Fibroblast of mammary gland (primary cell): ENCODE measurements at regions not wholly inside any gene's neighbourhood (a gene's known extent, or its start where the extent isn't known, plus 50 kb on each side); places are given as distances from the start of the nearest gene placed in this dataset.

Experiments used
- DNase-seq: peaks from one replicate; pipeline ENCODE4 v3.0.0-alpha.2; 2010; ENCODE audit warnings: low read depth
- H3K4me3 ChIP-seq: 2 replicates; pipeline ENCODE4 v1.5.1; 2011; ENCODE audit warnings: low read depth, mild to moderate bottlenecking, low read length, moderate library complexity; ENCODE audit not compliant: control insufficient read depth
- TF ChIP-seq, protein P1 (sequence below): conservative IDR thresholded peaks from 2 replicates; pipeline ENCODE4 v1.5.1; 2011; ENCODE audit warnings: low read depth, low read length, inconsistent platforms; ENCODE audit not compliant: control insufficient read depth, insufficient read depth

DNA sequence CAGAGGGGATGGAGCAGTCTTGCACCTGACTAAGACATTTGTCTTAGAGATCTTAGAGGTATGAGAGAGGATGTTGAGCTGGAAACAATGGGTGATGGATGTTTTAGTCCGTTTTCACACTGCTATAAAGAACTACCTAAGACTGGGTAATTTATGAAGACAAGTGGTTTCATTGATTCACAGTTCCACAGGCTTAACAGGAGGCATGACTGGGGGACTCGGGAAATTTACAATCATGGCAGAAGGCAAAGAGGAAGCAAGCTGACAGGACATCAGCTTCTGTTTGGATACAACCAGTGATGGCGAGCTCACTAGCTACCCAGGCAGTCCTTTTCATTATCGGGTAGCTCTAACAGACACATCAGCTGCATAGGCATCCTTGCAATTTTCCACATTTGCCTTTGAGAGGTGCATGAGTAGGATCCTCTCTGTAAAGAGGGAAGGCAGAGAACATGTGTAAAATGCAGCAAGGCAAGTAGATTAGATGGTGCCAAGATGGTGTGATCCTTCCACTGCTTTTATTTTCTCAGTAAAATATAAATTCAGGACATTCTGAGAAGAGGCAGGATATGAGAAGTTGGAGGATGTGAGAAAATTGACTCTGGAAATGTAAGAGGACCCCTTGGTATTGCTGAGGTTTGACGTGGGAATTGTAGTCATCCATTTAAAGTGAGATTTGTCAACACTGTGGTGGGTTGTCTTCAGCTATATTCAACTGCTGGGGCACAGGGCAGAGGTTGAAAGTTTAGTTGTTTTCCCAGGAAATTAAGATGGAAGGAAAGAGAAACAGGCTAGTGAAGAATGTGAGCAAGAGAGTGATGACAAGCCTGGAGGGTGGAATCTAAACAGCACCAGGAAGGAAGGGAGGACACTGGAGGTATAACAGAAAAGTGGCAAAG, 1140.0 kb upstream of the AUTS2 start:
- TF ChIP-seq, protein P1, sequence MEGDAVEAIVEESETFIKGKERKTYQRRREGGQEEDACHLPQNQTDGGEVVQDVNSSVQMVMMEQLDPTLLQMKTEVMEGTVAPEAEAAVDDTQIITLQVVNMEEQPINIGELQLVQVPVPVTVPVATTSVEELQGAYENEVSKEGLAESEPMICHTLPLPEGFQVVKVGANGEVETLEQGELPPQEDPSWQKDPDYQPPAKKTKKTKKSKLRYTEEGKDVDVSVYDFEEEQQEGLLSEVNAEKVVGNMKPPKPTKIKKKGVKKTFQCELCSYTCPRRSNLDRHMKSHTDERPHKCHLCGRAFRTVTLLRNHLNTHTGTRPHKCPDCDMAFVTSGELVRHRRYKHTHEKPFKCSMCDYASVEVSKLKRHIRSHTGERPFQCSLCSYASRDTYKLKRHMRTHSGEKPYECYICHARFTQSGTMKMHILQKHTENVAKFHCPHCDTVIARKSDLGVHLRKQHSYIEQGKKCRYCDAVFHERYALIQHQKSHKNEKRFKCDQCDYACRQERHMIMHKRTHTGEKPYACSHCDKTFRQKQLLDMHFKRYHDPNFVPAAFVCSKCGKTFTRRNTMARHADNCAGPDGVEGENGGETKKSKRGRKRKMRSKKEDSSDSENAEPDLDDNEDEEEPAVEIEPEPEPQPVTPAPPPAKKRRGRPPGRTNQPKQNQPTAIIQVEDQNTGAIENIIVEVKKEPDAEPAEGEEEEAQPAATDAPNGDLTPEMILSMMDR, result no peak
- no peak for DNase-seq
- no peak overlapping the region for H3K4me3 ChIP-seq

DNA sequence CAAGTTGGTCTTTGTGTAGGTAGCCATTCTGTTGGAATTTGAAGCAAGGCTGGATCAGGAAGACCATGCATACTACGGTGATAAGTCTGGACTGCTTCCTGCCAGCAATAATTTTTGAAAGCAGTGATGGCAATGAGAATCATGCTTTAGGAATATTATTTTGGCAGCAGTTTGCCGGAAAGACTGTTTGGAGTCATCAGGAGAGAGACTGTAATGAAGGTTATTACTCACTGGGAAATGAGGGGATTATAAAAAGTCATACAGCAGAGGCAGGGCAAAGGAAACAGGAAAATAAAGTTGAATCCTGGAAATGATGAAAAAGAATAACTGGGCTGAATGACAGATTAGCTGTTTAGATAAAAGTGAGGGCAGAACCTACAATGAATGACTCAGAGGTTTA, 1136.8 kb upstream of the AUTS2 start:
- TF ChIP-seq, protein P1, result no peak
- DNase-seq, result no peak
- no peak overlapping the region for H3K4me3 ChIP-seq

DNA sequence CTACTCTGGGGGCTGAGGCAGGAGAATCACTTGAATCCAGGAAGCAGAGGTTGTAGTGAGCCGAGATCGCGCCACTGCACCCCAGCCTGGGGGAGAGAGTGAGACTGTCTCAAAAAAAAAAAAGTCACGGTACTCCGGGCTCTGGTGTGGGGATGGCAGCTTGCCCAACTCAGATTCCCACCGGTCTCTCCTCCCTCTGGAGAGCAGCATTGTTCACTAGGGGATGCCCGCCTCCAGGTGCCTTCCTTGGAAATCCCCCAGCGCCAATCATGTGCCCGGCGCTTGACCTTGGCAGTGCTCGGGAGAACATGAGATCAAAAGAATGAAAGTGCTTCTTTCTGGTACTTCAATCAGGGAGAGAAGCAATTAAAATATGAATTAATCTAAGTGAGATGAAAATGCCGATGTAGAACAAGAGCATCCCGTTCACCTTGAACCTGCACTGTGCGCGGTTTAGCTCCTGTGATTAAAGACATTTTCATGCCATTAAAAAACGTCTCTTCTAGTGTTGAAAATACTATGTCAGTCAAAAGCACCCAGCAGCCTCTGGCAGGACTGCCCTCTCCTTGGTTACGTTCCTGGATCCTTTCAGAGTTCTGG, 1127.3 kb upstream of the AUTS2 start:
- DNase-seq, result no peak
- no peak overlapping the region for H3K4me3 ChIP-seq
- TF ChIP-seq, protein P1, result no peak

DNA sequence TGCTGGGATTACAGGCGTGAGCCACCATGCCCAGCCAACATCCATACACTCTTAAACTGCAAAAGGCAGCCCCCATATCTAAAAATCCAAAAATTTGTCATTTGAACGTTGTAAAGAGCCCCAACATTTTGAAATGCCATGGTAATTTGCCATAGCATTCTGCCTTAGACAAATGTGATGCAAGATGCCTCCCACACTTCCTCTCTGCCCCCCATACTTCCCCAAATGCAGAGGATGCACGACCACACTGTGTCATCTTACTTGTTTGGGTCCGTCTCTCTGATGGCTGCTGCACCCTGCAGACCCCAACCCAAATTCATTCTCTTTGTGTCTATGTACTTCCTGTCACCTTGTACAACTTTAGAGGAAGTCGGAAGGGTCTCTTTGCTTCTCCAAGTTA, 1125.6 kb upstream of the AUTS2 start:
- H3K4me3 ChIP-seq, result no peak overlapping the region
- TF ChIP-seq, protein P1, result no peak
- no peak for DNase-seq

DNA sequence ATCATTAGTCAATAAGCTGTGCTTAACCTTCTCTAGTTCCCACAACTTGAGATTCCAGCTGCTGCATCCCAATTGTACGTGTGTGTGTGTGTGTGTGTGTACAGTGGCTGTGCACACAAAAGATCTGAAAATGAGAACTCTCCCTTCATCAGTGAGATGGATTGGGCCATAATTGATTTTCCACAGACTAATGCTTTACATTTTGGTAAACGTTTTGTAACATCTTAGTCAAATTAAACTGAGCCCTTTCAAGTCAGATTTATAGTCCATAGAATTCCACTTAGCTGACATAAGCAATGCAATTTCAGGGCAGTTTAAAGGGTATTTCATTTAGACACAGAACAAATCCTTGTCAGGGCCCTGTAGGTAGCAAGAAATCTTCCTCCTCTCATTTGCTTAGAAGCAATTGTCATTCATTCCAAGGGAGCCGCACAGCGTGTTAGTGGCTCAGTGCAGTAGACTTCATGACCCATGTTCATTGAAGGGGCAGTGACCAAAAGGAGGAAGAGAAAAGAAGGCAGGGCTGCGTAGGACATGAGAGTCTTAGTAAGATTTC, 1123.5 kb upstream of the AUTS2 start:
- TF ChIP-seq, protein P1, result no peak
- no peak for DNase-seq

DNA sequence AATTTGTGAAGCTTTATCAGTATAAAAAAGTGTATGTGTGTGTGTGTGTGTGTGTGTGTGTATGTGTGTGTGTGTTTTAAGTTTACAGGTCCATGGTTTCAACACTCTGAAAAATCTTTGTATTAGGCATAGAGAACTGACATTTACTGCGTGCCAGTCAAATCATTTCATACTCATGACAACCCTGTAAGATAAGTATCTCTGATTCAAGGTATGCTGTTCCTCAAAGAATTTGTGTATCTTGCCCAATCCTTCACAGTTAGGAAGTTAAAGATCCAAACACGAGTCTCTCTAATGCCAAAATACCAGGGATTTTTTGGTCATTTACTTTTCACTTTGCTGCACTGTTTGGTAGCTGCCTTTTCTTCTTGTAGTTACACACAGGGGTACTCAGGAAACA, 1121.3 kb upstream of the AUTS2 start:
- no peak overlapping the region for H3K4me3 ChIP-seq
- DNase-seq, result no peak
- TF ChIP-seq, protein P1, result no peak

More for the DNA sequence above, 1123.5 kb upstream of the AUTS2 start:
- no peak overlapping the region for H3K4me3 ChIP-seq
